Keratinocyte (primary cell): ENCODE measurements at regions not wholly inside any gene's neighbourhood (a gene's known extent, or its start where the extent isn't known, plus 50 kb on each side); places are given as distances from the start of the nearest gene placed in this dataset.
"Not testable (repeated sequence)": the region's sequence is repeated elsewhere in the genome, so short reads cannot be mapped to it uniquely, and the experiment has no call there.

ENCODE experiments used
- DNase-seq: peaks from one replicate; pipeline ENCODE4 v3.0.0-alpha.2; 2011; ENCODE audit warnings: low read depth, missing footprints, low spot score
- FAIRE-seq: peaks from 2 replicates; lab custom pipeline; 2011; peaks lifted over from hg19 to GRCh38; lab: Jason Lieb, UNC
- H2AFZ ChIP-seq: 2 replicates; pipeline ENCODE4 v1.6.0; 2012; ENCODE audit warnings: low read length, control low read depth, inconsistent platforms; ENCODE audit not compliant: control insufficient read depth
- H3K27ac ChIP-seq: 2 replicates; pipeline ENCODE4 v1.5.1; 2011; ENCODE audit warnings: low read length; ENCODE audit not compliant: control insufficient read depth, insufficient read depth
- H3K27me3 ChIP-seq: 3 replicates; pipeline ENCODE4 v1.6.0; 2011; ENCODE audit warnings: low read length; ENCODE audit not compliant: control insufficient read depth, insufficient read depth; ENCODE audit errors: extremely low read depth
- H3K36me3 ChIP-seq, 2 experiments: 2 replicates in 1 of 2; 3 replicates in 1 of 2; pipeline ENCODE4 v1.5.1; 2011; ENCODE audit warnings: low read length in 2 of 2, mild to moderate bottlenecking in 1 of 2; ENCODE audit not compliant: control insufficient read depth in 2 of 2, insufficient read depth in 2 of 2; ENCODE audit errors: extremely low read depth in 1 of 2
- H3K4me1 ChIP-seq: 3 replicates; pipeline ENCODE4 v1.5.1; 2011; ENCODE audit warnings: low read length; ENCODE audit not compliant: control insufficient read depth, insufficient read depth; ENCODE audit errors: extremely low read depth
- H3K4me2 ChIP-seq: 3 replicates; pipeline ENCODE4 v1.6.0; 2011; ENCODE audit warnings: low read depth, low read length; ENCODE audit not compliant: control insufficient read depth, insufficient read depth; ENCODE audit errors: extremely low read depth
- H3K4me3 ChIP-seq, 3 experiments: fragments of 200-600 bp in 1 of 3; sonication (generic) in 1 of 3; 2 replicates in 2 of 3; 3 replicates in 1 of 3; pipeline ENCODE4 v1.5.1; 2011 to 2016; ENCODE audit warnings: low read length in 3 of 3, mild to moderate bottlenecking in 3 of 3, control low read depth in 2 of 3, inconsistent platforms in 1 of 3, low read depth in 1 of 3, mixed read lengths in 1 of 3, mixed run types in 1 of 3, moderate library complexity in 1 of 3; ENCODE audit not compliant: control insufficient read depth in 2 of 3, insufficient read depth in 2 of 3; ENCODE audit errors: extremely low read depth in 1 of 3
- H3K79me2 ChIP-seq: 2 replicates; pipeline ENCODE4 v1.6.0; 2012; ENCODE audit warnings: low read length; ENCODE audit not compliant: control insufficient read depth, insufficient read depth
- H3K9ac ChIP-seq: 3 replicates; pipeline ENCODE4 v1.6.0; 2011; ENCODE audit warnings: low read length; ENCODE audit not compliant: control insufficient read depth, insufficient read depth; ENCODE audit errors: extremely low read depth
- H3K9me1 ChIP-seq: 3 replicates; pipeline ENCODE4 v1.6.0; 2011; ENCODE audit warnings: low read length; ENCODE audit not compliant: control insufficient read depth, insufficient read depth; ENCODE audit errors: extremely low read depth
- H3K9me3 ChIP-seq: 2 replicates; pipeline ENCODE4 v1.5.1; 2012; ENCODE audit warnings: low read depth, low read length; ENCODE audit not compliant: control insufficient read depth
- H4K20me1 ChIP-seq: 3 replicates; pipeline ENCODE4 v1.6.0; 2011; ENCODE audit warnings: low read length; ENCODE audit not compliant: control insufficient read depth, insufficient read depth; ENCODE audit errors: extremely low read depth
- EZH2 ChIP-seq: IDR thresholded peaks from one replicate; pipeline ENCODE4 v1.6.1; 2012; ENCODE audit warnings: inconsistent platforms, mild to moderate bottlenecking, low read length, moderate library complexity
- dilution Hi-C: fragments of 300-500 bp; cut with MboI; formaldehyde crosslinking; loops from one replicate; pipeline ENCODE4 v1.7.0; 2020; ENCODE audit warnings: low sequenced_read_pairs; ENCODE audit not compliant: extremely low pct_ligation_motif_present
- TF ChIP-seq, protein P1 (sequence below), 3 experiments: IDR thresholded peaks in 1 of 3; conservative IDR thresholded peaks in 1 of 3; optimal IDR thresholded peaks in 1 of 3; 2 replicates in 2 of 3; 3 replicates in 1 of 3; pipeline versions ENCODE3 to v1.5.1; 2011; ENCODE audit warnings: low read length in 3 of 3, mild to moderate bottlenecking in 3 of 3, moderate library complexity in 2 of 3, control low read depth in 1 of 3, inconsistent platforms in 1 of 3; ENCODE audit not compliant: insufficient read depth in 2 of 3; ENCODE audit errors: extremely low read depth in 1 of 3

DNA sequence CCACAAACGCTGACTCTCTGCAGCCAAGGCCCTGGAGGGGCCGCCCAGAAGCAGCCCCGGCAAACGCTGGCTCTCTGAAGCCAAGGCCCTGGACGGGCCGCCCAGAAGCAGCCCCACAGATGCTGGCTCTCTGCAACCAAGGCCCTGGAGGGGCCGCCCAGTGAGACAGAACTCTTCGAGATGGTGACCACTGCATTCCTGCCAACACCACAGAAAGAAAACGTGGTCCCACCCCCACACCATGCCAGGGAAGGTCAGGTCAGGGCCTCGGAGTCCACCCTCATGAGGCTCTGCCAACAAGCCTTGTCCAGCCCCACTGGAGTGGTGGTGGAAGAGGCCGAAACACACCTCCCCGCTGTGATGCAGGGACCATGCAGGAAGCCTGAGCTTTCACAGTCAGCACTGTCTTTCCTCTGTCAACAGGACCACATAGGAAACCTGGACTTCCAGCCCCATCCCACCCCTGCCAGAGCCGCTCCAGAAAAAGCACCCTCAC lies 97.5 kb downstream of the DLL1 start:
- dilution Hi-C loops: no loop called here
- TF ChIP-seq EZH2: no peak
- TF ChIP-seq, protein P1, sequence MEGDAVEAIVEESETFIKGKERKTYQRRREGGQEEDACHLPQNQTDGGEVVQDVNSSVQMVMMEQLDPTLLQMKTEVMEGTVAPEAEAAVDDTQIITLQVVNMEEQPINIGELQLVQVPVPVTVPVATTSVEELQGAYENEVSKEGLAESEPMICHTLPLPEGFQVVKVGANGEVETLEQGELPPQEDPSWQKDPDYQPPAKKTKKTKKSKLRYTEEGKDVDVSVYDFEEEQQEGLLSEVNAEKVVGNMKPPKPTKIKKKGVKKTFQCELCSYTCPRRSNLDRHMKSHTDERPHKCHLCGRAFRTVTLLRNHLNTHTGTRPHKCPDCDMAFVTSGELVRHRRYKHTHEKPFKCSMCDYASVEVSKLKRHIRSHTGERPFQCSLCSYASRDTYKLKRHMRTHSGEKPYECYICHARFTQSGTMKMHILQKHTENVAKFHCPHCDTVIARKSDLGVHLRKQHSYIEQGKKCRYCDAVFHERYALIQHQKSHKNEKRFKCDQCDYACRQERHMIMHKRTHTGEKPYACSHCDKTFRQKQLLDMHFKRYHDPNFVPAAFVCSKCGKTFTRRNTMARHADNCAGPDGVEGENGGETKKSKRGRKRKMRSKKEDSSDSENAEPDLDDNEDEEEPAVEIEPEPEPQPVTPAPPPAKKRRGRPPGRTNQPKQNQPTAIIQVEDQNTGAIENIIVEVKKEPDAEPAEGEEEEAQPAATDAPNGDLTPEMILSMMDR (optimal IDR thresholded peaks at IDR 0.05 in 1 of 3, IDR thresholded peaks at IDR 0.05 in 1 of 3, conservative IDR thresholded peaks at IDR 0.05 in 1 of 3; ENCODE audit: extremely low read depth in 1 of 3, insufficient read depth in 2 of 3, low read length in 3 of 3): no peak
- Histone ChIP-seq H3K9me1 (no peaks in the 10 kb centered on the region), H3K27ac (no peak overlapping the region), H3K4me2 (no peak overlapping the region), H4K20me1 (no peaks in the 10 kb centered on the region), H3K9ac (no peak overlapping the region), H3K9me3 (no peaks in the 10 kb centered on the region), H2AFZ (no peak overlapping the region), H3K27me3 (peaks cover 5% of the 10 kb centered on the region), H3K4me1 (peaks cover 2% of the 10 kb centered on the region), H3K79me2 (no peaks in the 10 kb centered on the region), H3K4me3 (no peak overlapping the region), H3K36me3 (no peaks in the 10 kb centered on the region)
- FAIRE-seq: no peak
- no peak for DNase-seq

DNA sequence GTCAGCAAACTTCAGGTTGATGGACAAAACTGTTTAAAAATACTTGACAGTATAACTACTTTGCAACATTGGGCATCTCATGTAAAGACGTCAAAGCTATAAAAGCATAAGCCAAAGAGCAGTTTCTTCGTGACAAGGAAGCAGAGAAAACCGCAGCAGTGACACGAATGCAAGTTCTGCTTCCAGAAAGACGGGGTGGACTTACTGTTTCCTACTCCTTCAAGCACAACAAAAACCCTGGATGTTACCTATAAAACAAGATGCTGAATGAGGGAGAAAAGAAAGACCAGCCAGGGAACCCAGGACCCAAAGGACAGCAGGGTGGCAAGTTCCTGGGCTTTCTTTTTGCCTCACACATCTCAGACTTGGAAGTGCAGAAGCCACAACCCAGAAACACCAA lies 98.0 kb downstream of the DLL1 start:
- Histone ChIP-seq H3K27me3 (peaks cover 5% of the 10 kb centered on the region), H3K4me1 (no peaks in the 10 kb centered on the region), H3K4me3 (no peak overlapping the region), H3K9me3 (no peaks in the 10 kb centered on the region), H3K36me3 (no peaks in the 10 kb centered on the region), H3K27ac (no peak overlapping the region), H4K20me1 (no peaks in the 10 kb centered on the region), H3K79me2 (no peaks in the 10 kb centered on the region), H2AFZ (no peak overlapping the region), H3K4me2 (no peak overlapping the region), H3K9me1 (no peaks in the 10 kb centered on the region), H3K9ac (no peak overlapping the region)
- dilution Hi-C loops: no loop called here
- no peak for DNase-seq
- FAIRE-seq: no peak
- no peak for TF ChIP-seq EZH2
- TF ChIP-seq, protein P1 (optimal IDR thresholded peaks at IDR 0.05 in 1 of 3, IDR thresholded peaks at IDR 0.05 in 1 of 3, conservative IDR thresholded peaks at IDR 0.05 in 1 of 3; ENCODE audit: extremely low read depth in 1 of 3, insufficient read depth in 2 of 3, low read length in 3 of 3): no peak

DNA sequence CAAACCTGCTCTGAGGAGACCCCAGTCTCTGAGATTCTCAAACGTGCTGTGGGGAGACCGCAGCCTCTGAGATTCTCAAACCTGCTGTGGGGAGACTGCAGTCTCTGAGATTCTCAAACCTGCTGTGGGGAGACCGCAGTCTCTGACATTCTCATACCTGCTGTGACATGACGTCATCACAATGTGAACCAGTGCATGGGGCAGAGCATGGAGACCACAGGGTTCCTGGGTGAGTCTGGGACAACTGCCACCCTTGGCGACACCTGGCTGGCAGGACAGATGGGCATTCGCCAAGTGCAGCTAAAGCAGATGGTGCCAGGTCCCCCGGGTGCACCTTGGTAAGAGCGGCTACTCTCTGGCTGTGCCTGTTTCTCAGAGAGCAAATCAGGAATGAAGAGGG lies 98.8 kb downstream of the DLL1 start:
- H3K9ac ChIP-seq, H3K27ac ChIP-seq, H3K27me3 ChIP-seq, H3K4me2 ChIP-seq, H3K4me3 ChIP-seq, H3K4me1 ChIP-seq, H3K79me2 ChIP-seq, DNase-seq, H4K20me1 ChIP-seq, H3K9me1 ChIP-seq, H3K9me3 ChIP-seq, dilution Hi-C loops, H2AFZ ChIP-seq, FAIRE-seq, H3K36me3 ChIP-seq: not testable (repeated sequence)
